HUES48 (cell line): ENCODE measurements at regions not wholly inside any gene's neighbourhood (a gene's known extent, or its start where the extent isn't known, plus 50 kb on each side); places are given as distances from the start of the nearest gene placed in this dataset.
A peak's percentile ranks its signal among the peaks of the same experiment; 100 is the strongest.
"Not testable (repeated sequence)": the region's sequence is repeated elsewhere in the genome, so short reads cannot be mapped to it uniquely, and the experiment has no call there.

Source experiments
- H3K27ac ChIP-seq: one replicate; pipeline ENCODE4 v1.7.0; 2013; ENCODE audit warnings: low read depth, low read length, inconsistent platforms
- H3K27me3 ChIP-seq: 2 replicates; pipeline ENCODE4 v1.6.1; 2013; ENCODE audit warnings: mild to moderate bottlenecking, low read length; ENCODE audit not compliant: control insufficient read depth, insufficient read depth
- H3K36me3 ChIP-seq: 2 replicates; pipeline ENCODE4 v1.6.1; 2013; ENCODE audit warnings: low read length; ENCODE audit not compliant: control insufficient read depth, insufficient read depth
- H3K4me1 ChIP-seq: 2 replicates; pipeline ENCODE4 v1.6.1; 2013; ENCODE audit warnings: mild to moderate bottlenecking, low read length; ENCODE audit not compliant: control insufficient read depth, insufficient read depth
- H3K4me3 ChIP-seq: 2 replicates; pipeline ENCODE4 v1.5.1; 2013; ENCODE audit warnings: mild to moderate bottlenecking, low read depth, low read length
- H3K9ac ChIP-seq: 2 replicates; pipeline ENCODE4 v1.6.1; 2013; ENCODE audit warnings: mild to moderate bottlenecking, low read depth, low read length, moderate library complexity
- H3K9me3 ChIP-seq: 2 replicates; pipeline ENCODE4 v1.6.1; 2013; ENCODE audit warnings: low read length; ENCODE audit not compliant: control insufficient read depth, insufficient read depth

GRCh38 chr21:9745457-9746108, 775.8 kb upstream of the TPTE start:
- H3K9ac ChIP-seq, H3K27me3 ChIP-seq: not testable (repeated sequence)
- H3K9me3 ChIP-seq: peaks cover 98% of the 10 kb centered on the region

GRCh38 chr21:9746311-9746710, 775.1 kb upstream of the TPTE start:
- H3K9me3 ChIP-seq: peaks cover 98% of the 10 kb centered on the region
- not testable (repeated sequence) for H3K4me1 ChIP-seq, H3K27me3 ChIP-seq, H3K9ac ChIP-seq, H3K36me3 ChIP-seq, H3K27ac ChIP-seq, H3K4me3 ChIP-seq

More at GRCh38 chr21:9745457-9746108, 775.8 kb upstream of the TPTE start:
- not testable (repeated sequence) for H3K27ac ChIP-seq, H3K4me3 ChIP-seq, H3K36me3 ChIP-seq, H3K4me1 ChIP-seq

GRCh38 chr21:9746831-9747606, 774.4 kb upstream of the TPTE start:
- not testable (repeated sequence) for H3K4me1 ChIP-seq
- peaks cover 97% of the 10 kb centered on the region for H3K9me3 ChIP-seq

GRCh38 chr21:9747870-9748269, 773.5 kb upstream of the TPTE start:
- not testable (repeated sequence) for H3K36me3 ChIP-seq, H3K27me3 ChIP-seq, H3K9ac ChIP-seq, H3K4me1 ChIP-seq, H3K4me3 ChIP-seq, H3K27ac ChIP-seq
- peaks cover 97% of the 10 kb centered on the region for H3K9me3 ChIP-seq

More at GRCh38 chr21:9746831-9747606, 774.4 kb upstream of the TPTE start:
- not testable (repeated sequence) for H3K36me3 ChIP-seq, H3K27ac ChIP-seq, H3K4me3 ChIP-seq, H3K9ac ChIP-seq, H3K27me3 ChIP-seq

- not testable (repeated sequence) for H3K4me1 ChIP-seq, H3K4me3 ChIP-seq, H3K27me3 ChIP-seq, H3K36me3 ChIP-seq, H3K9ac ChIP-seq, H3K27ac ChIP-seq
- peaks cover 97% of the 10 kb centered on the region for H3K9me3 ChIP-seq
Observed at GRCh38 chr21:9748451-9748850, 772.9 kb upstream of the TPTE start.

- not testable (repeated sequence) for H3K27me3 ChIP-seq, H3K9ac ChIP-seq, H3K4me1 ChIP-seq, H3K36me3 ChIP-seq, H3K4me3 ChIP-seq, H3K27ac ChIP-seq
- peaks cover 97% of the 10 kb centered on the region for H3K9me3 ChIP-seq
Observed at GRCh38 chr21:9749741-9750230, 771.6 kb upstream of the TPTE start.

GRCh38 chr21:9750341-9751086, 770.9 kb upstream of the TPTE start:
- Histone ChIP-seq H3K9me3 (peaks cover 96% of the 10 kb centered on the region), H3K27ac (no peak overlapping the region), H3K4me3 (peak overlapping the region; percentile 22; the same call in 1 of the 2 replicates)

GRCh38 chr21:9751087-9751585, 770.2 kb upstream of the TPTE start:
- H3K27ac ChIP-seq, H3K27me3 ChIP-seq, H3K4me1 ChIP-seq, H3K9ac ChIP-seq, H3K36me3 ChIP-seq: not testable (repeated sequence)
- Histone ChIP-seq H3K9me3 (peaks cover 96% of the 10 kb centered on the region), H3K4me3 (peak overlapping the region; percentile 22; the same call in 1 of the 2 replicates)

More at GRCh38 chr21:9750341-9751086, 770.9 kb upstream of the TPTE start:
- H3K27me3 ChIP-seq: no peaks in the 10 kb centered on the region
- no peaks in the 10 kb centered on the region for H3K36me3 ChIP-seq
- no peaks in the 10 kb centered on the region for H3K4me1 ChIP-seq
- no peak overlapping the region for H3K9ac ChIP-seq

- not testable (repeated sequence) for H3K36me3 ChIP-seq, H3K4me3 ChIP-seq, H3K4me1 ChIP-seq, H3K27ac ChIP-seq, H3K9ac ChIP-seq, H3K27me3 ChIP-seq
- H3K9me3 ChIP-seq: peaks cover 95% of the 10 kb centered on the region
Observed at GRCh38 chr21:9752028-9752427, 769.4 kb upstream of the TPTE start.

GRCh38 chr21:9753441-9753840, 767.9 kb upstream of the TPTE start:
- H3K27ac ChIP-seq: not testable (repeated sequence)
- peaks cover 94% of the 10 kb centered on the region for H3K9me3 ChIP-seq

More at GRCh38 chr21:9753441-9753840, 767.9 kb upstream of the TPTE start:
- H3K27me3 ChIP-seq, H3K4me1 ChIP-seq, H3K9ac ChIP-seq, H3K36me3 ChIP-seq, H3K4me3 ChIP-seq: not testable (repeated sequence)
